Suppressor macrophage treated with lipopolysaccharide for 4 hours (primary cell): ENCODE measurements at regions not wholly inside any gene's neighbourhood (a gene's known extent, or its start where the extent isn't known, plus 50 kb on each side); places are given as distances from the start of the nearest gene placed in this dataset.
"Not testable (repeated sequence)": the region's sequence is repeated elsewhere in the genome, so short reads cannot be mapped to it uniquely, and the experiment has no call there.

Source experiments
- DNase-seq: peaks from one replicate; pipeline ENCODE4 v3.0.0-alpha.2; 2020

GRCh38 chr20:26214991-26215390, 518.3 kb upstream of the ZNF337 start:
- no peak for DNase-seq

GRCh38 chr20:26209171-26209941, 512.7 kb upstream of the ZNF337 start:
- DNase-seq = no peak

GRCh38 chr20:26208296-26209091, 511.8 kb upstream of the ZNF337 start:
- DNase-seq = no peak

GRCh38 chr20:26207967-26208295, 511.3 kb upstream of the ZNF337 start:
- DNase-seq = not testable (repeated sequence)

- DNase-seq = no peak
Measured at GRCh38 chr20:26207237-26207966, 510.7 kb upstream of the ZNF337 start.

GRCh38 chr20:26205350-26205749, 508.7 kb upstream of the ZNF337 start:
- DNase-seq = no peak

GRCh38 chr20:26201026-26201425, 504.4 kb upstream of the ZNF337 start:
- not testable (repeated sequence) for DNase-seq

- not testable (repeated sequence) for DNase-seq
Measured at GRCh38 chr20:26187329-26187728, 490.7 kb upstream of the ZNF337 start.

- DNase-seq = not testable (repeated sequence)
Measured at GRCh38 chr20:26183720-26184119, 487.1 kb upstream of the ZNF337 start.

- DNase-seq = not testable (repeated sequence)
Measured at GRCh38 chr20:26181364-26181763, 484.7 kb upstream of the ZNF337 start.

GRCh38 chr20:26171875-26172274, 475.2 kb upstream of the ZNF337 start:
- not testable (repeated sequence) for DNase-seq

- DNase-seq = no peak
Measured at GRCh38 chr20:26169506-26169905, 472.9 kb upstream of the ZNF337 start.

- no peak for DNase-seq
Measured at GRCh38 chr20:26167499-26167898, 470.8 kb upstream of the ZNF337 start.

GRCh38 chr20:26163890-26164289, 467.2 kb upstream of the ZNF337 start:
- DNase-seq = no peak

- DNase-seq = not testable (repeated sequence)
Measured at GRCh38 chr20:26163151-26163550, 466.5 kb upstream of the ZNF337 start.

- DNase-seq = not testable (repeated sequence)
Measured at GRCh38 chr20:26161741-26162140, 465.1 kb upstream of the ZNF337 start.

GRCh38 chr20:26160916-26161315, 464.3 kb upstream of the ZNF337 start:
- not testable (repeated sequence) for DNase-seq

- DNase-seq = no peak
Measured at GRCh38 chr20:26154224-26154623, 457.6 kb upstream of the ZNF337 start.

GRCh38 chr20:26135325-26136110, 438.9 kb upstream of the ZNF337 start:
- DNase-seq = no peak

GRCh38 chr20:26134606-26135005, 438.0 kb upstream of the ZNF337 start:
- DNase-seq = no peak

GRCh38 chr20:26133794-26134193, 437.1 kb upstream of the ZNF337 start:
- DNase-seq = not testable (repeated sequence)

- DNase-seq = not testable (repeated sequence)
Measured at GRCh38 chr20:26120920-26121319, 424.3 kb upstream of the ZNF337 start.

GRCh38 chr20:26094498-26094897, 397.8 kb upstream of the ZNF337 start:
- not testable (repeated sequence) for DNase-seq
